Cardiac fibroblast (primary cell): ENCODE measurements at regions not wholly inside any gene's neighbourhood (a gene's known extent, or its start where the extent isn't known, plus 50 kb on each side); places are given as distances from the start of the nearest gene placed in this dataset.

Experiments used
- DNase-seq, 2 donors: peaks; one replicate each; pipeline versions ENCODE4 v3.0.0 to v3.0.0-alpha.2; 2010; ENCODE audit warnings: low read depth in 2 of 2
- H3K4me3 ChIP-seq, 2 donors: replicated peaks in 1 of 2; 1 replicate in 1 of 2; 2 replicates in 1 of 2; pipeline ENCODE4 v1.5.1; 2011; ENCODE audit warnings: low read depth in 2 of 2, low read length in 2 of 2, mild to moderate bottlenecking in 2 of 2, moderate library complexity in 1 of 2
- CTCF ChIP-seq: IDR thresholded peaks from one replicate; pipeline ENCODE4 v1.5.1; 2011; ENCODE audit warnings: low read depth, mild to moderate bottlenecking, low read length, inconsistent platforms

- peak; percentile 48 to 61 for DNase-seq
Observed at GRCh38 chr5:163758283-163758711, 252.9 kb downstream of the MAT2B start.

GRCh38 chr5:163759000-163759704, 253.7 kb downstream of the MAT2B start:
- no peak overlapping the region for H3K4me3 ChIP-seq
- no peak for TF ChIP-seq CTCF
- no peak for DNase-seq

More at GRCh38 chr5:163758283-163758711, 252.9 kb downstream of the MAT2B start:
- no peak for TF ChIP-seq CTCF
- no peak overlapping the region for H3K4me3 ChIP-seq

GRCh38 chr5:163760498-163760897, 255.1 kb downstream of the MAT2B start:
- no peak overlapping the region for H3K4me3 ChIP-seq
- peak; percentile 97 to 99 for DNase-seq
- no peak for TF ChIP-seq CTCF

DNA sequence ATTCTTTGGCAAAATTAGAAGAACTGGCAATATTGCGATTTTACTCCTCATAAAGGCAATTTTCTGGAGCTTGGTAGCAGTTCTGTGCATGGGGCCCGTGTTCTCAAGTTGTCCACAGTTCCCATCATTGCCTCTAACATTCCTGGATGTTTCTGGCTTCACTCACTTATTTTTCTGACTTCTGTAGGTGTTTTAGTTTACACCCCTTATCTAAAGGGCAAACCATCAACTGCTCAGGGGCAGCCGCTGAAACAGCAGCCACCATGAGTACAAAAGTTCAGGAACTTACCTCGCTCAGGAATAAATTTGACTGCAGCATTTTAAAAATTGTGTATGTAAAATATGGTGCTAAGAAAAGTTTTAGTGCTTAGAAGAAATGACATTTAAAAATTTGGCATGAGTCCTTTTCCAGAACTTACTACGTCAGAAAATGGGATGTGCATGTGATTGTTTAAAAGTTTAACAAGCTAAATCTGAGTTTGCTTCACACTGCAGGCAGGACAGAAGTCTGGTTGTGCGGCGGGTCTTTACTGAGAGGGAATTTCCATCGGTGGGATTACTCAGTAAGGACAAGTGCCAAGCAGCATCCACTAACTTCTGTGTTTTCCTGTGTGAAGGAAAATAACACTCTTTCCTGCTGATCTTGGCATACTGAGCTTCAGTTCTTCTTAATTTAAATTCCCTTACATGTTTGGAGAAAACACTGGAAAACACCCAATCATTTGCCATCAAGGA, 261.7 kb downstream of the MAT2B start:
- H3K4me3 ChIP-seq, result no peak overlapping the region
- no peak for TF ChIP-seq CTCF
- DNase-seq, result peak in 1 of 2 donors; percentile 34

DNA sequence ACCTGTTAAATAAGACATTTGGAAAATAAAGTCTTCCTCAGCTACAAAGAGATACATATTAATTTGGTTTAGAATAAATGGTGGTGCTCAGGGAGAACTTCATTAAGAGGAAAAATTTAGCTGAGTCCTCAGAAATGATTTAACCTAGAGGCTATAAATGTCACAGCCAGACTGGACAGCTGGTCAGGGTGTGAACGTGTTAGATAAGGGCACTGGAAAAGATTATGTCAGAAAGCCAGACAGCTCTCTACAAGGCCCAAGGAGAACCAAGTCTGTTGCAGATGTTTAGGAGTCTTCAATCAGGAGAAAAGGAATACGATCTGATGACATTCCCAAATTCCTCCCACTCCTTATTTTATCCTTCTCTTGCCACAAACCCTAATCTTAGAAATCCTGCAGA, 265.2 kb downstream of the MAT2B start:
- no peak overlapping the region for H3K4me3 ChIP-seq
- no peak for DNase-seq
- TF ChIP-seq CTCF, result no peak

DNA sequence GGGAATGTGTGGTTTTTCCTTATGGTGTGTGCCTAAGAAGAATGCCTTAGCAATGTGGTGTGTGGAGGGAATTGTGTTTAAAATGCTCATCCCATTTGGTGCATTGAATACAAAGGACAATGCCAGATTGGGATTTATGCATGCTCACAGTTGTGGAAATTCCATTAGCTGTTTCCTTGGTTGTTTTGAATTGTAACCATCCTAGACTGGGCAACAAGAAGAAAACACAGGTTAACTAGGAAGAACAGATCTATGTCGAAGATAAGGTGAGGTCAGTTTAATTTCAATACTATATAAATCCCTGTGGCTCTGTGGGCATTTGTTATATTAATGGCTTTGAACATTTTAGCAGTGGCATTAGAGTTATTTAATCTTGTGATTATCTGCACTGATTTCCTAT, 266.8 kb downstream of the MAT2B start:
- no peak overlapping the region for H3K4me3 ChIP-seq

More for the DNA sequence above, 266.8 kb downstream of the MAT2B start:
- TF ChIP-seq CTCF, result no peak
- no peak for DNase-seq
